HEK293 (cell line): ENCODE measurements at regions not wholly inside any gene's neighbourhood (a gene's known extent, or its start where the extent isn't known, plus 50 kb on each side); places are given as distances from the start of the nearest gene placed in this dataset.

ENCODE experiments used
- ZNF169 ChIP-seq: fragments of 450-650 bp; formaldehyde crosslinking; IDR thresholded peaks from 2 replicates; pipeline ENCODE4 v1.5.1; 2016; ENCODE audit warnings: missing biosample characterization, missing genetic modification characterization
- ZNF510 ChIP-seq: fragments of 450-650 bp; formaldehyde crosslinking; IDR thresholded peaks from 2 replicates; pipeline ENCODE4 v1.5.1; 2018; ENCODE audit warnings: mild to moderate bottlenecking, missing genetic modification characterization, missing biosample characterization; ENCODE audit not compliant: insufficient replicate concordance
- ZNF792 ChIP-seq: fragments of 450-650 bp; formaldehyde crosslinking; IDR thresholded peaks from 2 replicates; pipeline ENCODE4 v1.5.1; 2016; ENCODE audit warnings: missing biosample characterization, missing genetic modification characterization

DNA sequence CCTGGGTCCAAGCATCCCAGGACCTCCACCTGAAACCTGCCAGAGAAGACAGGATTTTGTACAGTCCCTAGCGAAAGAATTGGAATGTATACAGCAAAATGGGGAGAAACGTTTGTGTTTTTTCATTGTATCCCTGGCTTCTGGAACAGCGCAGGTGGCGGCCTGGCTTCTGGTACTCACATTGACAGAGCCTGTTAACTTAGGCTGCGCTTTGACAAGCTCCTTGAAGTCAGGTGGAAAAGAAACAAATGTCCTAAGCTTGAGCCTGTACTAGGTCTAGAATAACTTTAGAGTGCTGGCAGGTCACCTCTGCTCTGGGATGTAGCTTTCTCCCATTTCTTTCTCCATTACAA lies 343.7 kb upstream of the KLF3 start:
- TF ChIP-seq ZNF792 (tag by site-specific recombination) (no peak), ZNF510 (tag by site-specific recombination) (no peak), ZNF169 (tag by site-specific recombination) (no peak)
